GM18907 (cell line): ENCODE measurements at regions not wholly inside any gene's neighbourhood (a gene's known extent, or its start where the extent isn't known, plus 50 kb on each side); places are given as distances from the start of the nearest gene placed in this dataset.
"Not testable (repeated sequence)": the region's sequence is repeated elsewhere in the genome, so short reads cannot be mapped to it uniquely, and the experiment has no call there.

Experiments used
- ATAC-seq: cut with Tn5 transposase; IDR thresholded peaks from one replicate; pipeline ENCODE4 v1.9.1; 2021; ENCODE audit warnings: mild to moderate bottlenecking, moderate library complexity; ENCODE audit not compliant: unreplicated experiment

DNA sequence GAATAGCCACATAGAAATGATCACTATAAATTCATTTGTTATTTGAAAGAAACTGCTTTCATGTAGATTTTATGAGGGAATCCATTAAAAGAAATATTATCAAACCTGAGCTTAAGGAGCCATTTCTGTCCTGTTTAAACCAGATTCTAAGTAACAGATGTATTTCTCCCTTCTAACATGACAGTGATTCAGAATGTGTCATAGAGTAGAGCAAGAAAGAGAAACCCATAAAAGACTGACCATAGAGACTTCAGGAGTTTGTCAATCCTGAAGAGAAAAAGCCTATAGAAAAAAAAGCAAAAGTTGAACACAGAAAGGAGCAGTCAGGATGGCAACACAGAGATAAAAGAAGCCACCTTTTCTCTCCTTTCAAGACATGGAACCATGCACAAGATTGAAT, 390.6 kb downstream of the PRIM2 start:
- not testable (repeated sequence) for ATAC-seq

DNA sequence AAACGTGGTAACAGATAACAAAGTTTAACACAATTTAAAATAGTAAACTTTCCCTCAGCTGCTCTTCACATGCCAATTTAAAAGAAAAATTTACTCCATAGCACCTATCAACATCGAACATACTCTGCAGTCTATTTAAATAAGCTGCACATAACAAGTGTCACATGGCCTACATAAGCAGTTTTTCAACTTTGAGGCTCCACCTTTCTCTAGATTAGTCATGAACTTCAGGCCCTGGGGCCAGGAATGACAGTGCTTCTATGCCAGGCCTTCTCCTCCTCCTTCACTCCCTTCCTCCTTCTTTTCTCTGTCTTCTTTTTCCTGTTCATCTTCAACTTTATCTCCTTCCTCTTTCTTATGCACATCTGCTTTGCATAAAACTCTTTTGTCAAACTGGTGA, 405.1 kb downstream of the PRIM2 start:
- not testable (repeated sequence) for ATAC-seq

DNA sequence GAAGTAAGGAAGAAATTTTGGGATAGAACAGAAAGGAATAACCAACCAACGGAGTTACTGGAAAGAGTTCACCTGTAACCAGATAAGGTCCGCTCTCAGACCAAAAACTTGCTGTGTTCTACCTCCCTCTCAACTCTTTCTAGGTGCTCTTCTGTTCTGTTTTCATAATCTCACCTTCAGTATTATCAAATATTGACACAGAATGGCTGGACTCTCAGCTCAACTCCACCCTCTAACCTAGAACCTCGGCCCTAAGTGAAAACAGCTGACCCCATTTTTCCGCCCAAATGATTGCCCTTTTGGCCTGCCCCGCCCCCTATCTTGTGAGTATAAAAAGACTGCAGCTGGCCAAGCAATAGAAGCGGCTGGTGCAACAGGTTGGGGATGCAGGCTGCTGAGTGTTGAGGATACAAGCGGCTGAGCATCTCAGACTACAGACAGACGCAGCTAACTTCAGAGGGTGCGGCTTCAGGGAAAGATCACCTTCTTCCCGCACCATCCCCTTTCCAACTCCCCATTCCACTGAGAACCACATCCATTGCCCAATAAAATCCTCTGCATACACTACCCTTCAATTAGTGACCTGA, 406.5 kb downstream of the PRIM2 start:
- ATAC-seq: not testable (repeated sequence)

DNA sequence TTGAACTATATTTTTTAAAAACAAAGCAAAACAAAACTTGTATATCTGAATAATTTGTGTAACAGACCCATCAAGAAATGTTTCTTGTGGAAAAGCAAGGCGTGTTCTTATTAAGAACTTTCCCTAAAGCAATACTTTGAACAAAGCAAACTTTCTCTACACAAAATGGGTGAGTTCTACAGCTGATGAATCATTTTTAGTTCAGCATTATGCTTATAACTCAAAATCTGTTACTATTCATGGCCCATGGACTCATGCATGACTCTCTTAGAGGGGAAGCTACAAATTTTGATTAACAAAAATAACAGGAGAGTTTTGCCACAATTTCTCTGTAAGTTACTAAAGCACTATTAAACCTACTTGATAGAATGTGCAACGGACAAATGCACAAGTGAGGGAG, 412.0 kb downstream of the PRIM2 start:
- not testable (repeated sequence) for ATAC-seq

DNA sequence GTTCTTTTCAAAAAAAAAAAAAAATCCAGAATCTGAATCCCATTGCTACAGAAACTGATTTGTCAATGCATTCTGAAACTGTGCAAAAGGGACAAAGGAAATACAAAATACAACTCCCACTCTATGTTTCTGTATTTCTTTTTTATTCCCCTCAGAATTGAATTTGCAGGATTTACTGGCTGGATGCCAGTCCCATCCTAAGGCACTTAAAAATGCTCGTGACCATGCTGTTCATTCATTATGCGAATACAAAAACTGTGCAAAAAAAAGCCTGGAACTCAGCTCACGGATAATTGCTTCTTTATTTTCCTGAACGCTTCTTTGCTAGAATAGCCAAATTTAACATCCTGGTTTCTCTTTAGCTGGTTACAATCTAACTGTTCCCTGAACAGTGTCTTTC, 413.3 kb downstream of the PRIM2 start:
- ATAC-seq: not testable (repeated sequence)

DNA sequence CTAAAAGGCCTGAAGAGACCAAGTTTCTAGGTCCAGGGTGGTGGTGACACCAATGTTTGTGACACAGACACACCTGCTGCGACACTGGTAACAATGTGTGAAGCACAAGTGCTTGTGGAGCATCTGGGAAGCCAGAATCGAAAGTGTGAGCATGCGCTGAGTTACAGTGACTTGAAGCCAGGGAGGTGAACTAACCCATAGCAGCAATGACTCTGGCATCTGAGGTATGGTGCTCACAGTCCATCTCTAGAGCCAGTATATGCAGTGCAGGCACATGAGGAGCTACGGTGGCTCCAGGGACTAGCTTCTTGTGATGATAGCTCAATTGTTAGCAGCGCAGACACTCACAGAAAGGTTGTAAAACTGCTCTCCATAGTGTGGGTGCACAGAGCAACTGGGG, 430.3 kb downstream of the PRIM2 start:
- ATAC-seq: not testable (repeated sequence)

DNA sequence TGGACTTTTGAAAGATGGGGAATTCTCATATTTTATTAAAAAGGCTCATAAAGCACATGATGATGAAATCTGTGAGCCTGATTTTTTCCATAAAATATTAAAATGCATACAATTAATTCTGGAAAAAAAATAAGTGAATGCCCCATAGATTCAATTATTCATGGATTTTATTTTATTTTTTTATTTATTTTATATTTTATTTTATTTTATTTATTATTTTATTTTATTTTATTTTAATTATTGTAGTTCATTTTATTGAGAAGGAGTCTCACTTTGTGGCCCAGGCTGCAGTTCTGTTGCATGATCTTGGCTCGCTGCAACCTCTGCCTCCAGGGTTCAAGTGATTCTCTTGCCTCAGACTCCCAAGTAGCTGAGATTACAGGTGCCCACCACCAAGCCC, 442.4 kb downstream of the PRIM2 start:
- ATAC-seq: not testable (repeated sequence)

DNA sequence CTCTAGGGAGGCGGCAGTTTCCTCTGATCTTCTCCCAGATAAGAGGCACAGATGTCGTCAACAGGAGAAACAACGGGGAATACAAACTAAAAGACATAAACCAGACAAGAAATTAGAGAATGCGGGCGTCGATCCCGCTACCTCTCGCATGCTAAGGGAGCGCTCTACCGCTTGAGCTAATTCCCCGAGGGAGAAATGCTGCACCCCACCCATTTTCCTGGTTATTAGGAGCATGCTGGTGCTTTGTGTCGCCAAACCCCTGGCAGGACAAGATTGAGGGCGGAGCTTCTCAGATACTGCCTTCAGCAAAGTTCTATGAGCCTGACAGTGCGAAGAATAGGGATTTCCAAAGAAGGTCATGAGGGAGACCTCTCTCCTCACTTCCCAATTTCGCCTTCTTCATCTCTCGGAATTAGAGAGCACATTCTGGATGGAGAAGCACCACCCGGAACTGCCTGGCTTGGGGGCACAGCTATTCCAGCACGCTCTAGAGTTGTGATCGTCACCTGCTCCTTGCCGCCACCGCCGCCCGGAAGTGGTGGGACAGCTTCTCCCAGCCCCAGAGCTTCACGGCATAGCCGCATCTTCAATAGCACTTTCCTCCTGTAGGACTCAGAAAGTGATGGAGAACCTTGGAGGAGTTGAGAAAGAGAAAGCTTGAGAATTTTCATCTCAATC, 475.4 kb downstream of the PRIM2 start:
- peak; percentile 54 for ATAC-seq

DNA sequence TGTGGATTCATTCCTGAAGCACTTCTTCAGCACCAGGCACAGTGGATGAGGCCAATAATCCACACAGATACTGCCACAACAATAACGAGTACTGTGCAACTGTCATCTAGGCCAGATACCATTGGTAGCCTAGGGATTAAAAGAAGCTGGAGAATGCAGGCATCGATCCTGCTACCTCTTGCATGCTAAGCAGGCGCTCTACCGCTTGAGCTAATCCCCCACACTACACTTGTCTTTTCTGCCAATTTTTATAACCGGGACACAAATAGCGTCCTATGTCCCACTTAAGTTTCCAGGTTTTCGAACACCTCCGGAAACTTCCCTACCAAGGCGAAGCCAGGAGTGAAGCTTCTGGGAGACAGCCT, 475.9 kb downstream of the PRIM2 start:
- ATAC-seq: peak; percentile 28

DNA sequence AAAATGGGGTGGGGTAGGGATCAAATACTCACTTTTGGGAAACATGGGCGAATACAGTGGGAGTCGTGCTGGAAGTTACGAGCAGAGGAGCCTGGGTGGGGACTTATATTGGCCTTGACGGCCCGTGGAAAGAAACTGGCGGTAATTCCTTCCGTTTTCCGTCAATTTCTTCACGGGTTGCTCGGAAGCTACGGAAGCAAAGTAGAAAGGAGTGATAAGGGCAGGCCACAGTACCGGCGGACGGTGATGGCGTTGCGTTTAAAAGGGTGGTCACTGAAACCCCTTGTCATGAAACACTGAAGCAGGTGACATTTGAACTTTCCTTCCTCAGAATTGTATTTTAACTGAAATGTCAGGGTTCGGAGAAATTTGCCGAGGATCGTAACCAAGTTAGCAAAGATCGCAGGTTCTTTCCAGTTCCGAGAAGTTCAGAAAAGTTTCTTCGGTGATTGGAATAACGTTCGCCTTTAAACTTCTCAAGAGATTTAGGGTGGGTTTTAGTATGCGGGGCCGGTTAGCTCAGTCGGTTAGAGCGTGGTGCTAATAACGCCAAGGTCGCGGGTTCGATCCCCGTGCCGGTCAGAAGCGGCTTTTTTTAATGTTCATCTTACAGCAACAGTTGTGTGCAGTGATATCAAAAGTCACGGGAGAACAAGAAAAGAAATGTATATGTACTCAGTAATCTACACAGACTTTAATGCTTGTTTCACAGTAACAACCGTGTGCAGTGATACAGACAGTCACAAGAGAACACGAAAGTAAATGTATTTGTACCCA, 482.5 kb downstream of the PRIM2 start:
- ATAC-seq: not testable (repeated sequence)

DNA sequence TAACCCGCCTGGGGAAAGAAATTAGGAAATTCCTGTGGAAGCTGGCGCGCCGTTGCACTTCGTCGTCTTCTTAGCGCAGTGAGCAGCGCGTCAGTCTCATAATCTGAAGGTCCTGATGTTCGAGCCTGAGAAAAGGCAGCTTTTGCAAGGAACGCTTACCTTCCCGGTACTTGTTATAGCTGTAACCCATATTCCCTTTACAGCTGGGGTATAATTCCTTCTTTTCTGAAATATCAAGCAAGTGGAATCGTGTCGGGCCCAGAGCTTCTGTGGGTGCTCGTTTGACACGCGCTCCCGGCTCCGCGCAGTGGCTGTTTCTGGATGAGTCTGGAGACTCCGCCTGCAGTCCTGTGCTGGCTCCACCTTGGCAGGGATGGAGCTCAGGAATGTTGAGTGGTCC, 491.2 kb downstream of the PRIM2 start:
- not testable (repeated sequence) for ATAC-seq

DNA sequence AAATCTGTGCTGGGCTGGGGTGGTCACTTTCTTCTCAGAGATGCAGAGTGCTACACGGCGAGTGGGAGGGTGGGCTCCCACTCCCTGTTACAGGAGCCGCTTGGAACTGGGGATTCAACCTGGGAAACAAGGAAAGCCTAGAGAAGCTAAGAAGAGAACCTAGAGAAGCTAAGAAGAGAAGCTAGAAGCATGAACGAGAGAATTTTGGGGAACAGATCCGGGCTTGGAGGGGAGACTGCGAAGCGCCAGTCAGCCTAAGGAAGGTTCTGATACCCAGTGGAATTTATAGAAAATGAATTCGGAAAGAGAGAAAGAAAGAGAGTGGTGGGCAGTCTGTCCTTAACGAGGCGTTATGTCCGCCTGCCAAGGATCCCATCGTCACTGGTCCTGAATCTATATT, 492.0 kb downstream of the PRIM2 start:
- ATAC-seq: not testable (repeated sequence)

DNA sequence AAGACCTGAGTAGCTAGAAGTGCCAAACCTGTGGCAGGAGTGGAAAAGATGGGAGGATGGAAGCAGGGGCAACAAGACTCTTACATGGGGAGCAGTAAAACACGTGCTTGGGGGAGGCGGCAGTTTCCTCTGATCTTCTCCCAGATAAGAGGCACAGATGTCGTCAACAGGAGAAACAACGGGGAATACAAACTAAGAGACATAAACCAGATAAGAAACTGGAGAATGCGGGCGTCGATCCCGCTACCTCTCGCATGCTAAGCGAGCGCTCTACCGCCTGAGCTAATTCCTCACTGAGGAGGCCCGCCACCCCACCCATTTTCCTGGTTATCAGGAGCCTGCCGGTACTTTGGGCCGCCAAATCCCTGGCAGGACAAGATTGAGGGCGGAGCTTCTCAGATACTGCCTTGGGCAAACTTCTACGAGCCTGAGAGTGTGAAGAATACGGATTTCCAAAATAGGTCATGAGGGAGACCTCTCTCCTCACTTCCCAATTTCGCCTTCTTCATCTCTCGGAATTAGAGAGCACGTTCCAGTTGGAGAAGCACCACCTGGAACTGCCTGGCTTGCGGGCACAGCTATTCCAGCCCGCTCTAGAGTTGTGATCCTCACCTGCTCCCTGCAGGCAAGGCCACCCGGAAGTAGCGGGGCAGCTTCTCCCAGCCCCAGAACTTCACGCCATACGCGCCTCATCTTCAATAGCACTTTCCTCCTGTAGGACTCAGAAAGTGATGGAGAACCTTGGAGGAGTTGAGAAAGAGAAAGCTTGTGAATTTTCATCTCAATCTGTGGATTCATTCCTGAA, 496.0 kb downstream of the PRIM2 start:
- ATAC-seq: not testable (repeated sequence)

DNA sequence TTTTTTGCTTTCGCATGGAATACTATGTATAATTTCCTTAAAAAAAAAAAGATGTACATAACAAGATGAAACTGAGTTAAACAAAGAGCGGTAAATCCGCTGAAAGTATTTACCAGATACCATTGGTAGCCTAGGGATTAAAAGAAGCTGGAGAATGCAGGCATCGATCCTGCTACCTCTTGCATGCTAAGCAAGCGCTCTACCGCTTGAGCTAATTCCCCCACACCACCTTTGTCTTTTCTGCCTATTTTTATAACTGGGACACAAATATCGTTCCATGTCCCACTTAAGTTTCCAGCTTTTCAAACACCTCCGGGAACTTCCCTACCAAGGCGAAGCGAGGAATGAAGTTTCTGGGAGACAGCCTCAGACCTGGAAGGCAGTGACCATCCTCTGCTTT, 498.4 kb downstream of the PRIM2 start:
- ATAC-seq: not testable (repeated sequence)

DNA sequence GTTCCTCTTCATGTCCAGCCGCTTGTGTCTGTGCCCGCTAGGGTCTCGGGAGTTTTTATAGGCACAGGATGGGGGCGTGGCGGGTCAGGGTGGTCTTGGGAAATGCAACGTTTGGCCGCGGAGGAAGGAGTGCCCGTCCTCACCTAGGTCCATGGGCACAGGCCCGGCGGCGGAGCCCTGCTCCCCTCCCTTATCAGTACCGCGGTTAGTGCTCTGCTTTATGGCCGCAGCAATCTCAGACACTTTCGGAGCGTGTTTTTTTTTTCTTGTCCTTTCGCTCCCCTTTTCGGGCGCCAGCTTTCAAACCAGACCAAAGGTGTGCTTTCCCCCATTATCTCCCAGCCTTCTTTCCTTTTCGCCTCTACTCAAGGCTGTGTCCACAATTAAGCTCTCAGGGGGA, 503.9 kb downstream of the PRIM2 start:
- not testable (repeated sequence) for ATAC-seq

DNA sequence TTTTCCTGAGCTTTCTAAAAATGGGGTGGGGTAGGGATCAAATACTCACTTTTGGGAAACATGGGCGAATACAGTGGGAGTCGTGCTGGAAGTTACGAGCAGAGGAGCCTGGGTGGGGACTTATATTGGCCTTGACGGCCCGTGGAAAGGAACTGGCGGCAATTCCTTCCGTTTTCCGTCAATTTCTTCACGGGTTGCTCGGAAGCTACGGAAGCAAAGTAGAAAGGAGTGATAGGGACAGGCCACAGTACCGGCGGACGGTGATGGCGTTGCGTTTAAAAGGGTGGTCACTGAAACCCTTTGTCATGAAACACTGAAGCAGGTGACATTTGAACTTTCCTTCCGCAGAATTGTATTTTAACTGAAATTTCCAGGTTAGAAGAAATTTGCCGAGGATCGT, 505.0 kb downstream of the PRIM2 start:
- ATAC-seq: not testable (repeated sequence)

DNA sequence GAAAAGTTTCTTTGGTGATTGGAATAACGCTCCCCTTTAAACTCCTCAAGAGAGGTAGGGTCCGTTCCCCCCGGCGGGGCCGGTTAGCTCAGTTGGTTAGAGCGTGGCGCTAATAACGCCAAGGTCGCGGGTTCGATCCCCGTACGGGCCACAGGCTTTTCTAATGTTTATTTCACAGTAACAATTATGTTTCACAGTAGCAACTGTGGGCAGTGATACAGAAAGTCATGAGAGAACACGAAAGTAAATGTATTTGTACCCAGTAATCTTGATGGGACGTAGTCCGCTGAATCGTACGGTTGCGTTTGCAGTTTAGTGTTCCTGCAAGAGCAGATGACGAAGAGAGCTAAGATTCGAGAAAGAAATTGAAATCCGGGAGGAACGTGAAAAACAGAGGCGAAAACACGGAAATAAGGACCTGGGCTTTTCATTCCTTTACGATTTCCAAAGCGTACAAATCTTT, 505.5 kb downstream of the PRIM2 start:
- no peak for ATAC-seq

DNA sequence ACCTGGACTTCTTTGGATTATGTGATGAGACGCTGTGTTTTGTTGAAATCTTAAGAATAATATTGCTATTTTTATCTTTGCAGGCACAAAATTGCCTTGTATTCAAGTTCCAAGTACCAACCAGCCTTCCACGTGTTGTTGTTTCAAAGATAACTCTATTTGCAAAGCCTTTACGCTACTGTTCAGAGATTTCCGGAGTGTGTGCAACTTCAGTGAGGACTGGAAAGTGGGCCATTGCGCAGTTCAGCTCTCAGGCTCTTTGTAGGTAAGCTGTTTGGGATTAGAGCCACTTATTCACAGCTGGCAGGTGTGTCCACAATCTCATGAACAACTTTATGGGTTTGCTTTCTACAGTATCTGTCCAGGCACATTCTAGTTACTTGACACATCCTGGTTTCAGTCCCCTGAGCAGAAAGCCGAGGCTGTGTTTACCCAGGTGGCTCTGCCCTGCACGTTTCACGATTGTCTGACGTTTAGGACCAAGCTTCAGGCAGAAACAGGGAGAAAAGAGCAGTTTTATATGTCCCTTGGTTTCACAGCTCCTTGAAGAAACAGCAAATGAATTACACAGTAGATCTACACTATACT, 520.3 kb downstream of the PRIM2 start:
- not testable (repeated sequence) for ATAC-seq

DNA sequence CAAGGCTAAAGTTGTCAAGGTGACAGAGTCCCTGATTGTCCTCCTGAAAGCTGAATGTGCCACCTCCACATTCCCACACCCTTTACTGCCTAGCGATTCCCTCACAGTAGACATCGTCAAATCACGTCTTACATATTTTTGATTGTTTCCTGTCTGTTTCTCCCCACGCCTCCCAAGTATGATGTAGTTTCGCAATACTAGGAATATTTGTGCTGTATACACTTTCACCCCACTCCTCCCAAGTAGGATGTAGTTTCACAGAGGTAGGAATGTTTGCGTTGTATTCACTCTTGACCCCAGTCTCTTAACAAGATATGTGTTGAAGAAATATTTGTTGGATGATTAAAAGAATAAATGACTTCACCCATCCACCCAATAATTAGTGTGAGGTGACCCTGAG, 524.1 kb downstream of the PRIM2 start:
- not testable (repeated sequence) for ATAC-seq

DNA sequence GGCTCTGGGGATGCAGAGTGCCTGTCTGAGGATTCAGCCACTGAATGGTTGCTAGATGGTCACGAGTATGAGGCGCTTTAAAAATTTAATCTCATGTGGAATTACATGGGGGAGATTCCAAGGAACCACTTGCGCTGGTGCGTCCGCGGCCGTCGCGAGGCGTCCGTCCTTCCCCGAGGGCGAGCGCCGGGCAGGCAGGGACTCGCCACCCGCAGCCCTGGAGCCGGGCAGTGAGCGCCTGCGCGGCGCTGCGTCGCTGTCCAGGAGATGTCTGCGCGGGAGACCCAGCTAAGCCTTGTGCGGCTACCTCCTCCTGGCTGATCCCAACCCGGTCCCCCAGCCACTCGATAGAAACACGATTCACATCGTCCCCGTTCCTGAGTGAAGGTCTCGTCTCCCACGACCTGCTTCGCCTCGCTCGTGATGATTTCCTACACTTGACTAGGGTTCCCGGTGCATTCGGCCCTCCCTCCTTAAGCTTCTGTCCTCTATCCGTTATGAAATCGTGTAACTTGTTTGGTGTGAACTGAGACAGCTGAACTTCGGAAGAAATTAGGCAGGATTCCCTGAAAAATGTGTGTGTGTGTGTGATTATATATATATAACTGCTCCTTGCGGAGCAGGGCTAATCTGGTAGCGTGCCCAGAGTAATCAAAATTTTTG, 536.4 kb downstream of the PRIM2 start:
- ATAC-seq: not testable (repeated sequence)
